Trophoblast cell (in vitro differentiated cells and primary cell): ENCODE measurements at regions not wholly inside any gene's neighbourhood (a gene's known extent, or its start where the extent isn't known, plus 50 kb on each side); places are given as distances from the start of the nearest gene placed in this dataset.

Source experiments
- DNase-seq, 2 donors: peaks; one replicate each; pipeline ENCODE4 v3.0.0-alpha.2; 2016
- H2AFZ ChIP-seq: 2 replicates; pipeline ENCODE4 v1.6.1; 2013; ENCODE audit warnings: low read length, moderate library complexity, mild to moderate bottlenecking; ENCODE audit not compliant: insufficient read depth, poor library complexity
- H2AK5ac ChIP-seq: 2 replicates; pipeline ENCODE4 v1.6.1; 2013; ENCODE audit warnings: mild to moderate bottlenecking, low read length
- H2BK120ac ChIP-seq: 2 replicates; pipeline ENCODE4 v1.6.1; 2013; ENCODE audit warnings: low read length, mild to moderate bottlenecking, moderate library complexity; ENCODE audit not compliant: insufficient read depth, poor library complexity
- H2BK12ac ChIP-seq: 2 replicates; pipeline ENCODE4 v1.6.1; 2013; ENCODE audit warnings: mild to moderate bottlenecking, low read length, moderate library complexity
- H2BK5ac ChIP-seq: 2 replicates; pipeline ENCODE4 v1.6.1; 2013; ENCODE audit warnings: low read length, low read depth, moderate library complexity, mild to moderate bottlenecking; ENCODE audit not compliant: poor library complexity
- H3K14ac ChIP-seq: 2 replicates; pipeline ENCODE4 v1.6.1; 2013; ENCODE audit warnings: mild to moderate bottlenecking, low read length
- H3K18ac ChIP-seq: 2 replicates; pipeline ENCODE4 v1.6.1; 2013; ENCODE audit warnings: mild to moderate bottlenecking, low read length
- H3K23ac ChIP-seq: 2 replicates; pipeline ENCODE4 v1.6.1; 2013; ENCODE audit warnings: low read length
- H3K27ac ChIP-seq: 2 replicates; pipeline ENCODE4 v1.5.1; 2013; ENCODE audit warnings: low read depth, mild to moderate bottlenecking, inconsistent platforms, low read length, moderate library complexity
- H3K27me3 ChIP-seq: 2 replicates; pipeline ENCODE4 v1.6.1; 2013; ENCODE audit warnings: inconsistent platforms, mild to moderate bottlenecking, low read length, moderate library complexity; ENCODE audit not compliant: insufficient read depth
- H3K36me3 ChIP-seq, 2 experiments: 1 replicate in 1 of 2; 2 replicates in 1 of 2; pipeline ENCODE4 v1.6.1; 2013; ENCODE audit warnings: low read length in 2 of 2, mild to moderate bottlenecking in 2 of 2, moderate library complexity in 1 of 2; ENCODE audit not compliant: insufficient read depth in 2 of 2, control insufficient read depth in 1 of 2
- H3K4ac ChIP-seq: 2 replicates; pipeline ENCODE4 v1.6.1; 2013; ENCODE audit warnings: low read depth, mild to moderate bottlenecking, low read length, moderate library complexity
- H3K4me1 ChIP-seq, 2 experiments: 1 replicate in 1 of 2; 2 replicates in 1 of 2; pipeline ENCODE4 v1.6.1; 2013; ENCODE audit warnings: low read length in 2 of 2, mild to moderate bottlenecking in 2 of 2, moderate library complexity in 1 of 2; ENCODE audit not compliant: insufficient read depth in 2 of 2, control insufficient read depth in 1 of 2
- H3K4me2 ChIP-seq: 2 replicates; pipeline ENCODE4 v1.6.1; 2013; ENCODE audit warnings: inconsistent platforms, mild to moderate bottlenecking, low read length, moderate library complexity
- H3K4me3 ChIP-seq: 2 replicates; pipeline ENCODE4 v1.5.1; 2013; ENCODE audit warnings: mild to moderate bottlenecking, low read depth, low read length, inconsistent platforms
- H3K79me1 ChIP-seq: one replicate; pipeline ENCODE4 v1.6.1; 2013; ENCODE audit warnings: low read length
- H3K79me2 ChIP-seq: 2 replicates; pipeline ENCODE4 v1.6.1; 2013; ENCODE audit warnings: low read length, mild to moderate bottlenecking; ENCODE audit not compliant: control insufficient read depth, insufficient read depth, poor library complexity
- H3K9ac ChIP-seq: 2 replicates; pipeline ENCODE4 v1.6.1; 2013; ENCODE audit warnings: mild to moderate bottlenecking, low read length
- H3K9me3 ChIP-seq: 2 replicates; pipeline ENCODE4 v1.6.1; 2013; ENCODE audit warnings: low read depth, mild to moderate bottlenecking, control low read depth, inconsistent platforms, low read length; ENCODE audit not compliant: insufficient read depth
- H4K12ac ChIP-seq: 2 replicates; pipeline ENCODE4 v1.6.1; 2013; ENCODE audit warnings: low read depth, mild to moderate bottlenecking, low read length, moderate library complexity
- H4K8ac ChIP-seq: 2 replicates; pipeline ENCODE4 v1.6.1; 2013; ENCODE audit warnings: low read depth, mild to moderate bottlenecking, low read length, moderate library complexity
- H4K91ac ChIP-seq: one replicate; pipeline ENCODE4 v1.6.1; 2013; ENCODE audit warnings: low read depth, mild to moderate bottlenecking, low read length, moderate library complexity
- WGBS: extraction: QIAGEN DNeasy Blood & Tissue Kit; methylation state at CpG from one replicate; pipeline ENCODE4 v1.1.7; 2013; ENCODE audit warnings: missing lambda C conversion rate; ENCODE audit not compliant: insufficient read length, insufficient coverage; ENCODE audit errors: extremely low coverage; 5-methylcytosine and 5-hydroxymethylcytosine counted together

- no peak overlapping the region for H3K27ac ChIP-seq
- H3K4me2 ChIP-seq = no peak overlapping the region
- no peak overlapping the region for H4K91ac ChIP-seq
- no CpG with 5 or more reads among the region's 4 CpGs for WGBS
- no peak overlapping the region for H2AFZ ChIP-seq
- H3K27me3 ChIP-seq = no peaks in the 10 kb centered on the region
- H3K9me3 ChIP-seq = no peaks in the 10 kb centered on the region
- H3K4me1 ChIP-seq = peaks cover 7 to 10% of the 10 kb centered on the region in 2 experiments
- H3K23ac ChIP-seq = no peak overlapping the region
- H3K79me2 ChIP-seq = no peaks in the 10 kb centered on the region
- no peak overlapping the region for H3K14ac ChIP-seq
- no peaks in the 10 kb centered on the region for H3K36me3 ChIP-seq
- H2BK5ac ChIP-seq = no peak overlapping the region
- no peak overlapping the region for H4K8ac ChIP-seq
- H3K9ac ChIP-seq = no peak overlapping the region
- H3K4me3 ChIP-seq = no peak overlapping the region
- H3K18ac ChIP-seq = no peak overlapping the region
- no peak overlapping the region for H3K4ac ChIP-seq
- H4K12ac ChIP-seq = no peak overlapping the region
- no peak overlapping the region for H2BK120ac ChIP-seq
- H3K79me1 ChIP-seq = peaks cover 10% of the 10 kb centered on the region
- no peak overlapping the region for H2AK5ac ChIP-seq
- DNase-seq = no peak
- no peak overlapping the region for H2BK12ac ChIP-seq
Measured at GRCh38 chr2:118689456-118689855, 158.0 kb downstream of the EN1 start.

GRCh38 chr2:118689033-118689432 is 158.4 kb downstream of the EN1 start:
- H3K4me1 ChIP-seq = peaks cover 7 to 10% of the 10 kb centered on the region in 2 experiments
- H2BK12ac ChIP-seq = no peak overlapping the region
- H3K27ac ChIP-seq = no peak overlapping the region
- H3K79me1 ChIP-seq = peaks cover 10% of the 10 kb centered on the region
- H3K14ac ChIP-seq = no peak overlapping the region
- no peaks in the 10 kb centered on the region for H3K27me3 ChIP-seq
- H3K9ac ChIP-seq = no peak overlapping the region
- no peak overlapping the region for H2BK120ac ChIP-seq
- H2AK5ac ChIP-seq = no peak overlapping the region
- no peak overlapping the region for H3K4me2 ChIP-seq
- no peak overlapping the region for H3K4ac ChIP-seq
- H4K8ac ChIP-seq = no peak overlapping the region
- DNase-seq = no peak
- no peak overlapping the region for H3K23ac ChIP-seq
- H3K4me3 ChIP-seq = no peak overlapping the region
- H3K9me3 ChIP-seq = no peaks in the 10 kb centered on the region
- H2AFZ ChIP-seq = no peak overlapping the region
- H3K18ac ChIP-seq = no peak overlapping the region
- H3K36me3 ChIP-seq = no peaks in the 10 kb centered on the region
- no CpG with 5 or more reads among the region's 6 CpGs for WGBS
- no peak overlapping the region for H4K12ac ChIP-seq
- no peak overlapping the region for H2BK5ac ChIP-seq
- no peak overlapping the region for H4K91ac ChIP-seq
- no peaks in the 10 kb centered on the region for H3K79me2 ChIP-seq

- no peak overlapping the region for H3K4ac ChIP-seq
- peak overlapping the region; percentile 25 for H4K91ac ChIP-seq
- no peaks in the 10 kb centered on the region for H3K79me2 ChIP-seq
- no peak overlapping the region for H3K4me3 ChIP-seq
- peak overlapping the region; percentile 5 for H2AK5ac ChIP-seq
- no peaks in the 10 kb centered on the region for H3K9me3 ChIP-seq
- no peak overlapping the region for H2AFZ ChIP-seq
- no peaks in the 10 kb centered on the region for H3K36me3 ChIP-seq
- H3K23ac ChIP-seq = no peak overlapping the region
- no peak overlapping the region for H3K18ac ChIP-seq
- no peak for DNase-seq
- no peak overlapping the region for H4K12ac ChIP-seq
- H3K9ac ChIP-seq = no peak overlapping the region
- no peaks in the 10 kb centered on the region for H3K27me3 ChIP-seq
- peak overlapping the region; percentile 91 for H2BK12ac ChIP-seq
- H2BK5ac ChIP-seq = peak overlapping the region; percentile 66
- H3K4me1 ChIP-seq = peaks cover 7 to 10% of the 10 kb centered on the region in 2 experiments
- H3K14ac ChIP-seq = peak overlapping the region; percentile 8
- no peak overlapping the region for H3K27ac ChIP-seq
- H2BK120ac ChIP-seq = no peak overlapping the region
- no peak overlapping the region for H4K8ac ChIP-seq
- WGBS = no CpG with 5 or more reads among the region's 2 CpGs
- no peak overlapping the region for H3K4me2 ChIP-seq
- H3K79me1 ChIP-seq = peaks cover 10% of the 10 kb centered on the region
Measured at GRCh38 chr2:118687698-118688097, 159.8 kb downstream of the EN1 start.

GRCh38 chr2:118687192-118687591 is 160.3 kb downstream of the EN1 start:
- Histone ChIP-seq H3K79me1 (peaks cover 10% of the 10 kb centered on the region), H3K18ac (no peak overlapping the region), H3K36me3 (no peaks in the 10 kb centered on the region), H4K91ac (no peak overlapping the region), H2AK5ac (no peak overlapping the region), H3K79me2 (no peaks in the 10 kb centered on the region), H3K14ac (no peak overlapping the region), H3K4ac (no peak overlapping the region), H3K4me1 (peaks cover 7 to 10% of the 10 kb centered on the region in 2 experiments), H3K27me3 (no peaks in the 10 kb centered on the region), H3K4me2 (no peak overlapping the region), H3K9me3 (no peaks in the 10 kb centered on the region), H3K23ac (no peak overlapping the region), H2BK12ac (peak overlapping the region; percentile 91), H3K9ac (no peak overlapping the region), H2AFZ (no peak overlapping the region), H2BK120ac (no peak overlapping the region), H4K12ac (no peak overlapping the region), H2BK5ac (peak overlapping the region; percentile 66), H3K4me3 (no peak overlapping the region), H3K27ac (no peak overlapping the region), H4K8ac (no peak overlapping the region)
- no peak for DNase-seq
- WGBS = no CpG with 5 or more reads among the region's 3 CpGs
